ENCODE measurements at regions not wholly inside any gene's neighbourhood (a gene's known extent, or its start where the extent isn't known, plus 50 kb on each side); places are given as distances from the start of the nearest gene placed in this dataset.

DNA sequence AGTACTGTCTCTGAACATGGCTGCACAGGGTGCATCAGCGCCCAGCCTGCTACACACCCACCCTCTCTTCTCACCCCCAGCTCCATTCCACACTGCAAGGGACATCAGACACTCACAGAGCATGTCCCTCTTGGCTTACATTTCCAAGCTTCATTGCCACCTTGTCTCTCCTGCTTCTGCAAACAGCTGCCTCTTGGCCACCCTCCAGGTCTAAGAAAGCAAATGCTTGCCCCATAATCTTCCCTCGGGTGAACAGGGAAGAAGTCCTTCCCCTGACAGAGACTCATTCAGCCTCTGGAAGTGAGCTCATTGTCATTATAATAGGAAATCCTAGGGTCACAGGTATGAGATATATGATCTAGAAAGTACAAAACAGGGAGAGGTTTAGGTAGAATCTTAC lies 505.2 kb downstream of the RMST start:
- Histone ChIP-seq H3K27me3 (replicated peaks; ENCODE audit: control insufficient read depth, insufficient read depth, low read length) (no peaks in the 10 kb centered on the region), H3K36me3 (ENCODE audit: control insufficient read depth, insufficient read depth, low read length) (no peaks in the 10 kb centered on the region), H3K4me3 (replicated peaks; ENCODE audit: low read depth, low read length) (no peak overlapping the region)
- DNase-seq (ENCODE audit: extremely low read depth, insufficient read length), result no peak
- TF ChIP-seq, protein P1, sequence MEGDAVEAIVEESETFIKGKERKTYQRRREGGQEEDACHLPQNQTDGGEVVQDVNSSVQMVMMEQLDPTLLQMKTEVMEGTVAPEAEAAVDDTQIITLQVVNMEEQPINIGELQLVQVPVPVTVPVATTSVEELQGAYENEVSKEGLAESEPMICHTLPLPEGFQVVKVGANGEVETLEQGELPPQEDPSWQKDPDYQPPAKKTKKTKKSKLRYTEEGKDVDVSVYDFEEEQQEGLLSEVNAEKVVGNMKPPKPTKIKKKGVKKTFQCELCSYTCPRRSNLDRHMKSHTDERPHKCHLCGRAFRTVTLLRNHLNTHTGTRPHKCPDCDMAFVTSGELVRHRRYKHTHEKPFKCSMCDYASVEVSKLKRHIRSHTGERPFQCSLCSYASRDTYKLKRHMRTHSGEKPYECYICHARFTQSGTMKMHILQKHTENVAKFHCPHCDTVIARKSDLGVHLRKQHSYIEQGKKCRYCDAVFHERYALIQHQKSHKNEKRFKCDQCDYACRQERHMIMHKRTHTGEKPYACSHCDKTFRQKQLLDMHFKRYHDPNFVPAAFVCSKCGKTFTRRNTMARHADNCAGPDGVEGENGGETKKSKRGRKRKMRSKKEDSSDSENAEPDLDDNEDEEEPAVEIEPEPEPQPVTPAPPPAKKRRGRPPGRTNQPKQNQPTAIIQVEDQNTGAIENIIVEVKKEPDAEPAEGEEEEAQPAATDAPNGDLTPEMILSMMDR (IDR thresholded peaks at IDR 0.05; ENCODE audit: insufficient read depth, low read length, poor library complexity, severe bottlenecking), result no peak

DNA sequence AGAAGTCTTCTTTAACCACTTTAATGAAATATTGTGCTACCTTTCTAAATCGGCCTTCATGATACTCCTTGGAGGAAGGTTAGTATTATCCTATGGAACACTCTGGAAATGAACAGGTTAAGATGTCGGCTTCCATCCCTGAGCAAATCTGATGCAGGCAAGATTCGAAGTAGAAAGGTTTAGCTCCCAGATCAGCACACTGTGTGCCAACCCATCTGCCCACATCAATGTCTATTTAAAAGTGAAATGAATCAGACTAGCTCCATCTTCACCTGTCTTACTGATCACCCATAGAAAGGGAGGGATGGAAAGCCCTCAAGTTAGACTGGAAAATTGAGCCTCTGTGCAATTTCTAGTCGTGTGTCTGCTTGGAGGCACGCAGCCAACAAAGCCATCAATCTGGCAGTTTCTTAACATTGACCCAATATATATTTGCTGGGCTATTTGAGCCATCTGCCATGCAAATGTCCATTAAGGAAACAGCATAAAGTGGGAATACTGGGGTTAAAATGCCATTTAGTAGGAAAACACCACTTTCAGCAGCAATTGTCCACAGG lies 506.1 kb downstream of the RMST start:
- Histone ChIP-seq H3K36me3 (ENCODE audit: control insufficient read depth, insufficient read depth, low read length) (no peaks in the 10 kb centered on the region), H3K4me3 (replicated peaks; ENCODE audit: low read depth, low read length) (no peak overlapping the region), H3K27me3 (replicated peaks; ENCODE audit: control insufficient read depth, insufficient read depth, low read length) (no peaks in the 10 kb centered on the region)
- TF ChIP-seq, protein P1 (IDR thresholded peaks at IDR 0.05; ENCODE audit: insufficient read depth, low read length, poor library complexity, severe bottlenecking), result no peak
- no peak for DNase-seq (ENCODE audit: extremely low read depth, insufficient read length)

DNA sequence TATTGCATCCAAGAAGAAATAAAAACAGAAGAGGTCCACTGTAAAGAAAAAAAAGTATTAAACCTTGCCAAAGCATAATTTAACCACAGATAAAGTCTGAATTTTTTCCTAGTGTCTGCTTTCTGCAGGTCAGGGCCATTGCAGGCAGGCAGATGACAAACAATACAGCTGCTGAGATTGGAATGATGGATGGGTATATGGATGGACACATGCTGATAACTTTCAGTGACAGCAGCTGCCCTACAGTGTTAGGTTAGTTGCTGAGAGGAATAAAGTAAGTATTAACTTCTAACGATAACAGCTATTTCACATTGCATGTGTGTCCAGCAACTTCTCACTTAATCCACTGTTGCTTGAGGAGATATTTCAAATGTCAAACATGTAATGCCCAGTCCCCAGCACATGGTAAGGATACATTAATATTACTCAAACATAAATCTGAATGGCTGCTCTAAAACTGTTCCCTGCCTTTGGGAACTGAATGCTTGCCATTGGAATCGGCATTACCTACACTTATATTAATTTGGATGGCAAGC lies 515.3 kb downstream of the RMST start:
- TF ChIP-seq, protein P1 (IDR thresholded peaks at IDR 0.05; ENCODE audit: insufficient read depth, low read length, poor library complexity, severe bottlenecking), result no peak
- H3K4me3 ChIP-seq (replicated peaks; ENCODE audit: low read depth, low read length), result no peak overlapping the region
- H3K27me3 ChIP-seq (replicated peaks; ENCODE audit: control insufficient read depth, insufficient read depth, low read length), result no peaks in the 10 kb centered on the region
- DNase-seq (ENCODE audit: extremely low read depth, insufficient read length), result no peak
- H3K36me3 ChIP-seq (ENCODE audit: control insufficient read depth, insufficient read depth, low read length), result no peaks in the 10 kb centered on the region

DNA sequence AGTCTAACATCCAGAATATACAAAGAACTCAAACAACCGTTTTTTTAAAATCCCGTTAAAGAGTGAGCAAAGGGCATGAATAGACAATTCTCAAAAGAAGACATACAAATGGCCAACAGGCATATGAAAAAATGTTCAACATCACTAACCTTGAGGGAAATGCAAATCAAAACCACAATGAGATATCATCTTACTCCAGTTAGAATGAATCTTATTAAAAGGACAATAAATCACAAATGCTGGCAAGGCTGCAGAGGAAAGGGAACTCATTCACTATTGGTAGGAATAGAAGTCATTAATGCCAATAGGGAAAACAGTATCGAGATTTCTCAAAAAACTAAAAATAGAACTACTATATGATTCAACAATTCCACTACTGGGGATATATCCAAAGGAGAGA lies 520.1 kb downstream of the RMST start:
- no peaks in the 10 kb centered on the region for H3K36me3 ChIP-seq (ENCODE audit: control insufficient read depth, insufficient read depth, low read length)
- no peak overlapping the region for H3K4me3 ChIP-seq (replicated peaks; ENCODE audit: low read depth, low read length)
- no peak for DNase-seq (ENCODE audit: extremely low read depth, insufficient read length)
- no peaks in the 10 kb centered on the region for H3K27me3 ChIP-seq (replicated peaks; ENCODE audit: control insufficient read depth, insufficient read depth, low read length)
- TF ChIP-seq, protein P1 (IDR thresholded peaks at IDR 0.05; ENCODE audit: insufficient read depth, low read length, poor library complexity, severe bottlenecking), result no peak

DNA sequence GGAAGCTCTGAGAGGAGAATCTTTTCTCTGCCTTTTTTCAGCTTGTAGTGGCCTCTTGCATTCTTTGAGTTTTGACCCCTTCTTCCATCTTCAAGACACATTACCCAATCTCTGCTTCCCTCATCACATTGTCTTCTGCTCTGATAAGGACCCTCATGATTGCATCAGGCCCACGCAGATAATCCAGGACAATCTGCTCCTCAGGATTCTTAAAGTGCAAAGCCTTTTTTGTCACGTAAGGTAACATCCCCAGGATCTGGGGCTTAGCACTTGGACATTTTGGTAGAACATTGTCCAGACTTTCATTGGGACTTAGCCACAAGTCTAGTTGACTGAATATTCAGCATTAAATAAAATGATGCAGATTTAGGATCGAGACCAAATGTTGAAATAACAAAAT lies 521.2 kb downstream of the RMST start:
- Histone ChIP-seq H3K27me3 (replicated peaks; ENCODE audit: control insufficient read depth, insufficient read depth, low read length) (no peaks in the 10 kb centered on the region), H3K36me3 (ENCODE audit: control insufficient read depth, insufficient read depth, low read length) (no peaks in the 10 kb centered on the region), H3K4me3 (replicated peaks; ENCODE audit: low read depth, low read length) (no peak overlapping the region)
- DNase-seq (ENCODE audit: extremely low read depth, insufficient read length), result no peak
- TF ChIP-seq, protein P1 (IDR thresholded peaks at IDR 0.05; ENCODE audit: insufficient read depth, low read length, poor library complexity, severe bottlenecking), result no peak

DNA sequence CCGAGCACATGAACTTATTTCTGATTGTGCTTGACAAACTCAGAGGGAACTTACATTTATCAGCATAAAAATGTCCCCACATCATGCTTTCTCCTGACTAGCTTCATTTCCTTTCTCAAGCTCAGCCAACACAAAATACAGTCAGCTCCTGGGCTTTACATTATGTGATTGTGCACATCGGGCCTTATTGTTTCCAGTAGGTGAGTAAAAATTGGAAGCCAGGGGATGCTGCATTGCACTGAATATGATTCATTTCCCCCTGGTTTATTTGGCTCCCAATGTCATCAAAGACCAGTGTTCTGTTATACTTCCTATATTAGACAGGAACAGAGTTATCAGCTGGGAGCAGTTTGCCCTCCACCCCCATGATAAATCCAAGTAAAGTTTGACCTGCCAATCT lies 521.8 kb downstream of the RMST start:
- no peak for DNase-seq (ENCODE audit: extremely low read depth, insufficient read length)
- Histone ChIP-seq H3K27me3 (replicated peaks; ENCODE audit: control insufficient read depth, insufficient read depth, low read length) (no peaks in the 10 kb centered on the region), H3K36me3 (ENCODE audit: control insufficient read depth, insufficient read depth, low read length) (no peaks in the 10 kb centered on the region), H3K4me3 (replicated peaks; ENCODE audit: low read depth, low read length) (no peak overlapping the region)
- TF ChIP-seq, protein P1 (IDR thresholded peaks at IDR 0.05; ENCODE audit: insufficient read depth, low read length, poor library complexity, severe bottlenecking), result no peak
